KBM-7 (cell line): ENCODE measurements at regions not wholly inside any gene's neighbourhood (a gene's known extent, or its start where the extent isn't known, plus 50 kb on each side); places are given as distances from the start of the nearest gene placed in this dataset.
"Not testable (repeated sequence)": the region's sequence is repeated elsewhere in the genome, so short reads cannot be mapped to it uniquely, and the experiment has no call there.

Experiments
- DNase-seq: peaks from one replicate; pipeline ENCODE4 v3.0.0-alpha.2; 2015
- in situ Hi-C: fragments of 300-500 bp; cut with MboI; formaldehyde crosslinking; loops from 2 replicates; pipeline ENCODE4 v1.14.3; 2020; ENCODE audit warnings: low sequenced_read_pairs, low pct_unique_long_range_greater_than_20kb, mixed read lengths

- peak; percentile 55 for DNase-seq
- in situ Hi-C loops: no loop called here
Measured at GRCh38 chr11:21625982-21626381, 566.9 kb upstream of the ANO5 start.

- in situ Hi-C loops: no loop called here
- DNase-seq: no peak
Measured at GRCh38 chr11:21628641-21629040, 564.2 kb upstream of the ANO5 start.

GRCh38 chr11:21630934-21631478 lies 561.9 kb upstream of the ANO5 start:
- no peak for DNase-seq
- in situ Hi-C loops: no loop called here

- no peak for DNase-seq
- in situ Hi-C loops: no loop called here
Measured at GRCh38 chr11:21631991-21632390, 560.9 kb upstream of the ANO5 start.

GRCh38 chr11:21634491-21634890 lies 558.4 kb upstream of the ANO5 start:
- in situ Hi-C loops: no loop called here
- DNase-seq: no peak

GRCh38 chr11:21634956-21635355 lies 557.9 kb upstream of the ANO5 start:
- in situ Hi-C loops: no loop called here

GRCh38 chr11:21635394-21636145 lies 557.3 kb upstream of the ANO5 start:
- in situ Hi-C loops: no loop called here
- DNase-seq: no peak

More at GRCh38 chr11:21634956-21635355, 557.9 kb upstream of the ANO5 start:
- DNase-seq: no peak

- DNase-seq: no peak
- in situ Hi-C loops: no loop called here
Measured at GRCh38 chr11:21636561-21636960, 556.3 kb upstream of the ANO5 start.

- no peak for DNase-seq
- in situ Hi-C loops: no loop called here
Measured at GRCh38 chr11:21640491-21640890, 552.4 kb upstream of the ANO5 start.

- DNase-seq: no peak
- in situ Hi-C loops: no loop called here
Measured at GRCh38 chr11:21641869-21642268, 551.0 kb upstream of the ANO5 start.

- DNase-seq: no peak
- in situ Hi-C loops: no loop called here
Measured at GRCh38 chr11:21646351-21646750, 546.5 kb upstream of the ANO5 start.

GRCh38 chr11:21650961-21651360 lies 541.9 kb upstream of the ANO5 start:
- DNase-seq: no peak
- in situ Hi-C loops: no loop called here

GRCh38 chr11:21653951-21654421 lies 538.9 kb upstream of the ANO5 start:
- no peak for DNase-seq
- in situ Hi-C loops: no loop called here

GRCh38 chr11:21656065-21656464 lies 536.8 kb upstream of the ANO5 start:
- no peak for DNase-seq
- in situ Hi-C loops: no loop called here

GRCh38 chr11:21658654-21659193 lies 534.2 kb upstream of the ANO5 start:
- in situ Hi-C loops: no loop called here
- peak; percentile 1 for DNase-seq

- DNase-seq, in situ Hi-C loops: not testable (repeated sequence)
Measured at GRCh38 chr11:21659377-21659776, 533.5 kb upstream of the ANO5 start.

- DNase-seq: no peak
- in situ Hi-C loops: no loop called here
Measured at GRCh38 chr11:21659961-21660360, 532.9 kb upstream of the ANO5 start.

- in situ Hi-C loops: no loop called here
- no peak for DNase-seq
Measured at GRCh38 chr11:21675049-21675616, 517.8 kb upstream of the ANO5 start.

GRCh38 chr11:21687643-21688042 lies 505.2 kb upstream of the ANO5 start:
- in situ Hi-C loops: no loop called here
- DNase-seq: no peak

- in situ Hi-C loops: no loop called here
Measured at GRCh38 chr11:21704539-21704938, 488.3 kb upstream of the ANO5 start.

More at GRCh38 chr11:21704539-21704938, 488.3 kb upstream of the ANO5 start:
- no peak for DNase-seq
